Gastroesophageal sphincter (tissue), 3 donors: ENCODE measurements at regions not wholly inside any gene's neighbourhood (a gene's known extent, or its start where the extent isn't known, plus 50 kb on each side); places are given as distances from the start of the nearest gene placed in this dataset.

Experiments
- CTCF ChIP-seq, 4 experiments: fragments of 200-600 bp in 2 of 4; fragments of 450-650 bp in 2 of 4; sonication (generic) in 1 of 4; IDR thresholded peaks; one replicate each; pipeline ENCODE4 v1.5.1; 2017 to 2019; ENCODE audit warnings: antibody characterized with exemption in 4 of 4, mild to moderate bottlenecking in 2 of 4, moderate library complexity in 2 of 4
- EP300 ChIP-seq: sonication (generic); formaldehyde crosslinking; IDR thresholded peaks from one replicate; pipeline ENCODE4 v1.6.1; 2017; ENCODE audit warnings: antibody characterized with exemption, mild to moderate bottlenecking
- POLR2A ChIP-seq, 2 donors: fragments of 450-650 bp; IDR thresholded peaks; one replicate each; pipeline ENCODE4 v1.6.1; 2017; ENCODE audit warnings: antibody characterized with exemption in 2 of 2, mild to moderate bottlenecking in 2 of 2, moderate library complexity in 1 of 2
- POLR2AphosphoS5 ChIP-seq: sonication (generic); formaldehyde crosslinking; IDR thresholded peaks from one replicate; pipeline ENCODE4 v1.6.1; 2017; ENCODE audit warnings: antibody characterized with exemption

GRCh38 chr2:198753101-198753500 is 704.6 kb downstream of the SATB2 start:
- TF ChIP-seq CTCF (IDR thresholded peaks at IDR 0.05): no peak
- TF ChIP-seq EP300: no peak
- TF ChIP-seq POLR2A (IDR thresholded peaks at IDR 0.05): no peak
- TF ChIP-seq POLR2AphosphoS5: no peak
